Keratinocyte (primary cell): ENCODE measurements at regions not wholly inside any gene's neighbourhood (a gene's known extent, or its start where the extent isn't known, plus 50 kb on each side); places are given as distances from the start of the nearest gene placed in this dataset.

ENCODE experiments used
- EZH2 ChIP-seq: IDR thresholded peaks from one replicate; pipeline ENCODE4 v1.6.1; 2012; ENCODE audit warnings: inconsistent platforms, mild to moderate bottlenecking, low read length, moderate library complexity
- TF ChIP-seq, protein P1 (sequence below), 3 experiments: IDR thresholded peaks in 1 of 3; conservative IDR thresholded peaks in 1 of 3; optimal IDR thresholded peaks in 1 of 3; 2 replicates in 2 of 3; 3 replicates in 1 of 3; pipeline versions ENCODE3 to v1.5.1; 2011; ENCODE audit warnings: low read length in 3 of 3, mild to moderate bottlenecking in 3 of 3, moderate library complexity in 2 of 3, control low read depth in 1 of 3, inconsistent platforms in 1 of 3; ENCODE audit not compliant: insufficient read depth in 2 of 3; ENCODE audit errors: extremely low read depth in 1 of 3

DNA sequence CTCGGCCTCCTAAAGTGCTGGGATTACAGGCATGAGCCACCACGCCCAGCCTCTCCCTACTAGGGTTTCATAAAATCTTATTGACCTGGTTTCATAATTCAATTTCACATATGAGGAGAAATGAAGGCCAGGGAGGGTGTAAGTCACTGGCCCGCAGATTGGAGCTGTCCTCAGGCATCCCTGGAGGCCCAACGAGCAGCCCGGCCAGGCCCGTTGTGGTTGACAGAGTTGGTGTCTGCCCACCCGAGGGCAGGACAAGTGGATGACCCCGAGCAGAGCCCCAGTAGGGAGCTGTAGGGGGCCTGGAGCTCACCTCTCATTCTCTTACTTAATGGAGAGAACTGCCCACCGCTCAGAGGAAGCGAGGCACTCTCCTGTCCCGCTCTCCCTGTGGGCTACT, 78.9 kb downstream of the CPN2 start:
- TF ChIP-seq, protein P1, sequence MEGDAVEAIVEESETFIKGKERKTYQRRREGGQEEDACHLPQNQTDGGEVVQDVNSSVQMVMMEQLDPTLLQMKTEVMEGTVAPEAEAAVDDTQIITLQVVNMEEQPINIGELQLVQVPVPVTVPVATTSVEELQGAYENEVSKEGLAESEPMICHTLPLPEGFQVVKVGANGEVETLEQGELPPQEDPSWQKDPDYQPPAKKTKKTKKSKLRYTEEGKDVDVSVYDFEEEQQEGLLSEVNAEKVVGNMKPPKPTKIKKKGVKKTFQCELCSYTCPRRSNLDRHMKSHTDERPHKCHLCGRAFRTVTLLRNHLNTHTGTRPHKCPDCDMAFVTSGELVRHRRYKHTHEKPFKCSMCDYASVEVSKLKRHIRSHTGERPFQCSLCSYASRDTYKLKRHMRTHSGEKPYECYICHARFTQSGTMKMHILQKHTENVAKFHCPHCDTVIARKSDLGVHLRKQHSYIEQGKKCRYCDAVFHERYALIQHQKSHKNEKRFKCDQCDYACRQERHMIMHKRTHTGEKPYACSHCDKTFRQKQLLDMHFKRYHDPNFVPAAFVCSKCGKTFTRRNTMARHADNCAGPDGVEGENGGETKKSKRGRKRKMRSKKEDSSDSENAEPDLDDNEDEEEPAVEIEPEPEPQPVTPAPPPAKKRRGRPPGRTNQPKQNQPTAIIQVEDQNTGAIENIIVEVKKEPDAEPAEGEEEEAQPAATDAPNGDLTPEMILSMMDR (optimal IDR thresholded peaks at IDR 0.05 in 1 of 3, IDR thresholded peaks at IDR 0.05 in 1 of 3, conservative IDR thresholded peaks at IDR 0.05 in 1 of 3; ENCODE audit: extremely low read depth in 1 of 3, insufficient read depth in 2 of 3, low read length in 3 of 3), result no peak
- TF ChIP-seq EZH2, result no peak
